ENCODE measurements at regions not wholly inside any gene's neighbourhood (a gene's known extent, or its start where the extent isn't known, plus 50 kb on each side); places are given as distances from the start of the nearest gene placed in this dataset.

GRCh38 chr6:28775405-28776129 lies 148.2 kb downstream of the TRIM27 start:
- peaks cover 48% of the 10 kb centered on the region for H3K27me3 ChIP-seq (ENCODE audit: control insufficient read depth, insufficient read depth, low read length)
- DNase-seq (ENCODE audit: low read depth): no peak
- H3K4me3 ChIP-seq (ENCODE audit: low read depth, low read length): no peak overlapping the region
- ChIA-PET POLR2A (no interaction called here), CTCF (no interaction called here)
- H3K36me3 ChIP-seq (ENCODE audit: control insufficient read depth, insufficient read depth, low read length): no peaks in the 10 kb centered on the region
- TF ChIP-seq CTCF (IDR thresholded peaks at IDR 0.05; ENCODE audit: insufficient read depth, low read depth, low read length): no peak

- TF ChIP-seq CTCF (IDR thresholded peaks at IDR 0.05; ENCODE audit: insufficient read depth, low read depth, low read length): no peak
- no peak for DNase-seq (ENCODE audit: low read depth)
- Histone ChIP-seq H3K27me3 (ENCODE audit: control insufficient read depth, insufficient read depth, low read length) (peaks cover 45% of the 10 kb centered on the region), H3K36me3 (ENCODE audit: control insufficient read depth, insufficient read depth, low read length) (no peaks in the 10 kb centered on the region), H3K4me3 (ENCODE audit: low read depth, low read length) (no peak overlapping the region)
- ChIA-PET POLR2A (no interaction called here), CTCF (no interaction called here)
These were observed 147.3 kb downstream of the TRIM27 start for GRCh38 chr6:28776269-28777146.

- POLR2A ChIA-PET: no interaction called here
- Histone ChIP-seq H3K4me3 (ENCODE audit: low read depth, low read length) (no peak overlapping the region), H3K27me3 (ENCODE audit: control insufficient read depth, insufficient read depth, low read length) (peaks cover 40% of the 10 kb centered on the region), H3K36me3 (ENCODE audit: control insufficient read depth, insufficient read depth, low read length) (no peaks in the 10 kb centered on the region)
- no peak for TF ChIP-seq CTCF (IDR thresholded peaks at IDR 0.05; ENCODE audit: insufficient read depth, low read depth, low read length)
- no peak for DNase-seq (ENCODE audit: low read depth)
- CTCF ChIA-PET: no interaction called here
These were observed 146.7 kb downstream of the TRIM27 start for GRCh38 chr6:28777147-28777461.

GRCh38 chr6:28782113-28782673 lies 141.6 kb downstream of the TRIM27 start:
- H3K36me3 ChIP-seq (ENCODE audit: control insufficient read depth, insufficient read depth, low read length): no peaks in the 10 kb centered on the region
- POLR2A ChIA-PET: no interaction called here
- H3K4me3 ChIP-seq (ENCODE audit: low read depth, low read length): no peak overlapping the region
- no peak for TF ChIP-seq CTCF (IDR thresholded peaks at IDR 0.05; ENCODE audit: insufficient read depth, low read depth, low read length)
- no peak for DNase-seq (ENCODE audit: low read depth)
- CTCF ChIA-PET: no interaction called here
- H3K27me3 ChIP-seq (ENCODE audit: control insufficient read depth, insufficient read depth, low read length): peaks cover 25% of the 10 kb centered on the region

GRCh38 chr6:28785962-28786679 lies 137.7 kb downstream of the TRIM27 start:
- Histone ChIP-seq H3K27me3 (ENCODE audit: control insufficient read depth, insufficient read depth, low read length) (peaks cover 21% of the 10 kb centered on the region), H3K4me3 (ENCODE audit: low read depth, low read length) (no peak overlapping the region), H3K36me3 (ENCODE audit: control insufficient read depth, insufficient read depth, low read length) (no peaks in the 10 kb centered on the region)
- no peak for DNase-seq (ENCODE audit: low read depth)
- CTCF ChIA-PET: no interaction called here
- POLR2A ChIA-PET: no interaction called here
- TF ChIP-seq CTCF (IDR thresholded peaks at IDR 0.05; ENCODE audit: insufficient read depth, low read depth, low read length): no peak
